HepG2 (cell line): ENCODE measurements at regions not wholly inside any gene's neighbourhood (a gene's known extent, or its start where the extent isn't known, plus 50 kb on each side); places are given as distances from the start of the nearest gene placed in this dataset.
"Not testable (repeated sequence)": the region's sequence is repeated elsewhere in the genome, so short reads cannot be mapped to it uniquely, and the experiment has no call there.

ENCODE experiments used
- ATAC-seq: fragments of 200-7000 bp; cut with Tn5 transposase; 3 replicates; pipeline ENCODE4 v1.9.1; 2020; ENCODE audit warnings: mild to moderate bottlenecking, moderate library complexity
- BruUV-seq: library from RNA; stranded (reverse); fragments of 400-500 nt; replicated peaks from 2 replicates; lab custom pipeline; 2021; lab: Mats Ljungman, UMichigan
- CTCF ChIA-PET: fragments of 300-600 bp; formaldehyde crosslinking; extraction: SDS; loops from one replicate; lab custom pipeline; 2021; ENCODE audit warnings: low total read pairs, inconsistent platforms, low intra/inter-chr PET ratio; lab: Yijun Ruan, JAX
- POLR2A ChIA-PET: fragments of 350-600 bp; sonication (Branson Sonifier 250); formaldehyde crosslinking; loops from one replicate; lab custom pipeline; 2020; ENCODE audit warnings: antibody characterized with exemption, inconsistent platforms; lab: Yijun Ruan, JAX
- DNase-seq: peaks from one replicate; pipeline ENCODE4 v3.0.0-alpha.2; 2015; ENCODE audit warnings: low spot score
- FAIRE-seq: peaks from 3 replicates; lab custom pipeline; 2011; peaks lifted over from hg19 to GRCh38; lab: Jason Lieb, UNC
- H2AFZ ChIP-seq: one replicate; pipeline ENCODE4 v1.6.1; 2011; ENCODE audit warnings: low read length, inconsistent platforms
- H3K27ac ChIP-seq: fragments of 300-600 bp; 3 replicates; pipeline ENCODE4 v1.8.0; 2011; ENCODE audit warnings: mixed run types, mild to moderate bottlenecking, mixed read lengths, low read length, inconsistent platforms; ENCODE audit not compliant: insufficient read depth; ENCODE audit errors: extremely low read length
- H3K27me3 ChIP-seq, 2 experiments: fragments of 200-600 bp in 1 of 2; 2 replicates in 1 of 2; 3 replicates in 1 of 2; pipeline versions ENCODE4 v1.6.0 to v1.8.0; 2011; ENCODE audit warnings: low read length in 2 of 2, mild to moderate bottlenecking in 2 of 2, moderate library complexity in 2 of 2, inconsistent platforms in 1 of 2; ENCODE audit not compliant: insufficient read depth in 2 of 2, control insufficient read depth in 1 of 2
- H3K36me3 ChIP-seq, 2 experiments: fragments of 200-600 bp in 1 of 2; replicated peaks in 1 of 2; 2 replicates in 1 of 2; 3 replicates in 1 of 2; pipeline versions ENCODE4 v1.5.1 to v1.8.0; 2011; ENCODE audit warnings: low read length in 2 of 2, inconsistent platforms in 1 of 2; ENCODE audit not compliant: insufficient read depth in 2 of 2, control insufficient read depth in 1 of 2
- H3K4me1 ChIP-seq: 2 replicates; pipeline ENCODE4 v1.5.1; 2012; ENCODE audit warnings: low read length, inconsistent platforms; ENCODE audit not compliant: insufficient read depth
- H3K4me2 ChIP-seq: 2 replicates; pipeline ENCODE4 v1.6.0; 2011; ENCODE audit warnings: low read depth, low read length, inconsistent platforms
- H3K4me3 ChIP-seq, 3 experiments: fragments of 200-600 bp in 1 of 3; sonication (generic), shearing (Covaris generic) in 1 of 3; replicated peaks in 1 of 3; 2 replicates each; pipeline ENCODE4 v1.5.1; 2011 to 2016; ENCODE audit warnings: low read length in 3 of 3, inconsistent platforms in 2 of 3, low read depth in 2 of 3, mild to moderate bottlenecking in 2 of 3, control low read depth in 1 of 3, mixed read lengths in 1 of 3; ENCODE audit not compliant: insufficient read depth in 1 of 3
- H3K79me2 ChIP-seq: one replicate; pipeline ENCODE4 v1.6.1; 2011; ENCODE audit warnings: low read length, inconsistent platforms; ENCODE audit not compliant: insufficient read depth
- H3K9ac ChIP-seq: 2 replicates; pipeline ENCODE4 v1.6.0; 2011; ENCODE audit warnings: mild to moderate bottlenecking, low read depth, low read length, inconsistent platforms; ENCODE audit not compliant: insufficient read depth
- H3K9me3 ChIP-seq: 2 replicates; pipeline ENCODE4 v1.5.1; 2012; ENCODE audit warnings: mild to moderate bottlenecking, low read length
- H4K20me1 ChIP-seq: 2 replicates; pipeline ENCODE4 v1.6.0; 2011; ENCODE audit warnings: inconsistent platforms, mild to moderate bottlenecking, low read length, moderate library complexity; ENCODE audit not compliant: insufficient read depth
- CENPT ChIP-seq: sonication (generic); formaldehyde crosslinking; IDR thresholded peaks from 2 replicates; pipeline ENCODE4 v1.8.0; 2022; ENCODE audit warnings: low read depth, mild to moderate bottlenecking, moderate library complexity, missing genetic modification reagents
- KLF11 ChIP-seq: IDR thresholded peaks from 2 replicates; pipeline ENCODE4 v1.6.1; 2016; ENCODE audit warnings: missing compliant biosample characterization
- MEIS1 ChIP-seq: sonication (generic); formaldehyde crosslinking; IDR thresholded peaks from 2 replicates; pipeline ENCODE4 v1.9.0; 2021; ENCODE audit warnings: mild to moderate bottlenecking, missing genetic modification reagents, moderate library complexity, borderline replicate concordance
- PBX2 ChIP-seq: IDR thresholded peaks from 2 replicates; pipeline ENCODE4 v1.6.1; 2016; ENCODE audit warnings: control low read depth
- PITX1 ChIP-seq: sonication (generic); formaldehyde crosslinking; IDR thresholded peaks from 2 replicates; pipeline ENCODE4 v1.5.1; 2020; ENCODE audit warnings: mild to moderate bottlenecking, missing genetic modification reagents
- POLR2AphosphoS2 ChIP-seq: IDR thresholded peaks from 2 replicates; pipeline ENCODE4 v1.6.1; 2011; ENCODE audit warnings: low read depth, low read length, improper control_type of control experiment
- SP1 ChIP-seq, 2 experiments: fragments of 450-650 bp in 1 of 2; sonication (generic) in 1 of 2; formaldehyde crosslinking in 1 of 2; IDR thresholded peaks; 2 replicates each; pipeline versions ENCODE4 v1.4.0 to v1.6.1; 2016 to 2020; ENCODE audit warnings: missing genetic modification reagents in 1 of 2
- ZBTB3 ChIP-seq: sonication (generic); formaldehyde crosslinking; IDR thresholded peaks from 2 replicates; pipeline ENCODE4 v1.4.0; 2020; ENCODE audit warnings: low read depth, mild to moderate bottlenecking, moderate library complexity, missing genetic modification reagents, borderline replicate concordance
- ZNF136 ChIP-seq: sonication (generic); formaldehyde crosslinking; IDR thresholded peaks from 2 replicates; pipeline ENCODE4 v1.8.1; 2022; ENCODE audit warnings: low read depth, mild to moderate bottlenecking, moderate library complexity, missing genetic modification reagents
- ZNF24 ChIP-seq: fragments of 450-650 bp; IDR thresholded peaks from 2 replicates; pipeline ENCODE4 v1.6.1; 2017; ENCODE audit warnings: antibody characterized with exemption, mild to moderate bottlenecking
- ZNF264 ChIP-seq: sonication (generic); formaldehyde crosslinking; IDR thresholded peaks from 2 replicates; pipeline ENCODE4 v1.4.0; 2020; ENCODE audit warnings: missing genetic modification reagents
- ZNF510 ChIP-seq: sonication (generic); formaldehyde crosslinking; IDR thresholded peaks from 2 replicates; pipeline ENCODE4 v1.4.0; 2020; ENCODE audit warnings: low read depth, mild to moderate bottlenecking, missing genetic modification reagents
- ZNF557 ChIP-seq: sonication (generic); formaldehyde crosslinking; IDR thresholded peaks from 2 replicates; pipeline ENCODE4 v1.4.0; 2020; ENCODE audit warnings: missing genetic modification reagents
- WGBS: methylation state at CpG from one replicate; pipeline ENCODE4 v1.1.6; 2017; ENCODE audit warnings: low lambda C conversion rate; 5-methylcytosine and 5-hydroxymethylcytosine counted together
- in situ Hi-C: cut with HindIII; loops from 2 replicates; pipeline ENCODE4 v1.10.0; 2017; ENCODE audit warnings: low pct_unique_long_range_greater_than_20kb; ENCODE audit not compliant: extremely low pct_ligation_motif_present
- intact Hi-C: fragments of 100-400 bp; cut with micrococcal nuclease; formaldehyde crosslinking; loops from one replicate; pipeline ENCODE4 v1.10.0; 2022; ENCODE audit not compliant: unreplicated experiment

GRCh38 chr11:98733378-98733777 is 287.4 kb upstream of the CNTN5 start:
- H2AFZ ChIP-seq, intact Hi-C loops, ATAC-seq, H3K79me2 ChIP-seq, DNase-seq, H3K4me2 ChIP-seq, H3K4me3 ChIP-seq, FAIRE-seq, H3K9me3 ChIP-seq, H3K9ac ChIP-seq, H3K27ac ChIP-seq, H3K4me1 ChIP-seq, CTCF ChIA-PET, H3K36me3 ChIP-seq, H3K27me3 ChIP-seq, H4K20me1 ChIP-seq, BruUV-seq, in situ Hi-C loops, POLR2A ChIA-PET: not testable (repeated sequence)
- WGBS: 4% methylated on average over 5 of the region's 5 CpGs

- ChIA-PET POLR2A (no interaction called here), CTCF (no interaction called here)
- Histone ChIP-seq H3K27ac (no peak overlapping the region), H4K20me1 (no peaks in the 10 kb centered on the region), H2AFZ (no peak overlapping the region), H3K27me3 (no peaks in the 10 kb centered on the region), H3K4me2 (no peak overlapping the region), H3K9ac (no peak overlapping the region), H3K4me1 (no peaks in the 10 kb centered on the region), H3K79me2 (no peaks in the 10 kb centered on the region), H3K4me3 (no peak overlapping the region), H3K9me3 (0 out of 2 replicates have a peak, but pooled peaks cover 5% of the 10 kb centered on the region), H3K36me3 (no peaks in the 10 kb centered on the region)
- DNase-seq: no peak
- ATAC-seq: no peak
- FAIRE-seq: no peak
- TF ChIP-seq CENPT (CRISPR knock-in tag) (no peak), PBX2 (CRISPR knock-in tag) (no peak), KLF11 (CRISPR knock-in tag) (no peak), ZNF557 (CRISPR knock-in tag) (no peak), ZNF136 (CRISPR knock-in tag) (no peak), MEIS1 (CRISPR knock-in tag) (no peak), ZNF510 (CRISPR knock-in tag) (no peak), ZBTB3 (CRISPR knock-in tag) (no peak), SP1 (IDR thresholded peaks at IDR 0.05) (no peak), SP1 (CRISPR knock-in tag; IDR thresholded peaks at IDR 0.05) (no peak), ZNF264 (CRISPR knock-in tag) (no peak), PITX1 (CRISPR knock-in tag) (no peak), ZNF24 (no peak), POLR2AphosphoS2 (no peak)
- no TSS peak for BruUV-seq
- intact Hi-C loops (no loop called here), in situ Hi-C loops (no loop called here)
These were observed 286.1 kb upstream of the CNTN5 start for GRCh38 chr11:98734686-98735085.
